ENCODE measurements at regions not wholly inside any gene's neighbourhood (a gene's known extent, or its start where the extent isn't known, plus 50 kb on each side); places are given as distances from the start of the nearest gene placed in this dataset.

- H3K27ac ChIP-seq: no peak overlapping the region
- no peaks in the 10 kb centered on the region for H3K27me3 ChIP-seq (replicated peaks; ENCODE audit: insufficient read depth)
- H3K36me3 ChIP-seq (ENCODE audit: low read depth): no peaks in the 10 kb centered on the region
- H3K9me3 ChIP-seq (ENCODE audit: low read depth): no peaks in the 10 kb centered on the region
- no peak overlapping the region for H2AFZ ChIP-seq
- H3K9ac ChIP-seq: no peak overlapping the region
- no peak for DNase-seq
- in situ Hi-C loops (cut with MboI): no loop called here
- no peak for TF ChIP-seq EZH2phosphoT487 (IDR thresholded peaks at IDR 0.05; ENCODE audit: insufficient read depth, low read depth)
- TF ChIP-seq EZH2 (IDR thresholded peaks at IDR 0.05; ENCODE audit: insufficient read depth, poor library complexity, severe bottlenecking): no peak
- no peak overlapping the region for H3K4me3 ChIP-seq
- no peaks in the 10 kb centered on the region for H3K9me2 ChIP-seq (ENCODE audit: insufficient read depth)
- WGBS, 2 experiments (ENCODE audit: low coverage in 1 of 2, low lambda C conversion rate in 2 of 2, missing lambda C conversion rate in 2 of 2): 71 to 76% methylated on average over 3 of the region's 3 CpGs
- no peaks in the 10 kb centered on the region for H4K20me1 ChIP-seq (ENCODE audit: insufficient read depth)
- H3K79me2 ChIP-seq (ENCODE audit: insufficient read depth): no peaks in the 10 kb centered on the region
- H3F3A ChIP-seq (ENCODE audit: insufficient read depth): no peaks in the 10 kb centered on the region
- no peaks in the 10 kb centered on the region for H3K4me1 ChIP-seq (ENCODE audit: insufficient read depth)
- H3K4me2 ChIP-seq (ENCODE audit: unreplicated experiment): no peak overlapping the region
These were observed 77.6 kb downstream of the TPBG start for GRCh38 chr6:82441047-82441855.

DNA sequence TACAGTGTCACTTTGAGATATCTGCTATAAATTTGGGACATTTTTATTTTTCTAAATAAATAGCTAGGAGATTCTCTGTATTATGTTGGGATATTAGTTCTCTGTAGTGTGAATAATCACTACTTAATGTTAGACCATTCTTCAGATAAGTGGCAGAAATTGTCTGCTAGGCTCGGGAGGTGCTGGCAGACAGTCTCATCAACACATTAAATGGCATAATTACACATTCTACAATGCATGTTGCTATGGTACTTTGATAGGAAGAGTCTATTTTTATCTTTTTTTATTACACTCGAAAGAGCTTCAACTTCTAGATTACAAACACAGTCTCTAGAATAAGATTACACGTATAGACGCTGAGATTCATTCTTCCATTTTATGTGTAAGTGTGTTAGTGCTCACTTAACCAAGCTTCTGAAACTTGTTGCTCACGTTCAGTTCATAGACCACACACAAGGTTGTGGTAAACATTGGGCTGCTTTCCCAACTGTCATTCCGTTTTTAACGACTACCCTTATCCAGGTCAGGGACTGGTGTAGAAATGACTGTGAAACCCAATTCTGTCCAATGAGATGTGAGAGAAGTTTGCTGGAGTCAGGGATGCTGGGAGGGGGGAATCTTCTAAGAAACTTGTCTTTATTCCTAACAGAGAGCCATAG lies 78.6 kb downstream of the TPBG start:
- no peak for TF ChIP-seq EZH2phosphoT487 (IDR thresholded peaks at IDR 0.05; ENCODE audit: insufficient read depth, low read depth)
- no peak for TF ChIP-seq EZH2 (IDR thresholded peaks at IDR 0.05; ENCODE audit: insufficient read depth, poor library complexity, severe bottlenecking)
- Histone ChIP-seq H3K79me2 (ENCODE audit: insufficient read depth) (no peaks in the 10 kb centered on the region), H3K27me3 (replicated peaks; ENCODE audit: insufficient read depth) (no peaks in the 10 kb centered on the region), H3K4me2 (ENCODE audit: unreplicated experiment) (no peak overlapping the region), H3K4me1 (ENCODE audit: insufficient read depth) (no peaks in the 10 kb centered on the region), H3K4me3 (no peak overlapping the region), H3K9ac (no peak overlapping the region), H3K27ac (no peak overlapping the region), H3K36me3 (ENCODE audit: low read depth) (no peaks in the 10 kb centered on the region), H3K9me3 (ENCODE audit: low read depth) (no peaks in the 10 kb centered on the region), H2AFZ (no peak overlapping the region), H3K9me2 (ENCODE audit: insufficient read depth) (no peaks in the 10 kb centered on the region), H3F3A (ENCODE audit: insufficient read depth) (no peaks in the 10 kb centered on the region), H4K20me1 (ENCODE audit: insufficient read depth) (no peaks in the 10 kb centered on the region)
- in situ Hi-C loops (cut with MboI): no loop called here
- 67 to 69% methylated on average over 7 of the region's 7 CpGs for WGBS, 2 experiments (ENCODE audit: low coverage in 1 of 2, low lambda C conversion rate in 2 of 2, missing lambda C conversion rate in 2 of 2)
- no peak for DNase-seq

DNA sequence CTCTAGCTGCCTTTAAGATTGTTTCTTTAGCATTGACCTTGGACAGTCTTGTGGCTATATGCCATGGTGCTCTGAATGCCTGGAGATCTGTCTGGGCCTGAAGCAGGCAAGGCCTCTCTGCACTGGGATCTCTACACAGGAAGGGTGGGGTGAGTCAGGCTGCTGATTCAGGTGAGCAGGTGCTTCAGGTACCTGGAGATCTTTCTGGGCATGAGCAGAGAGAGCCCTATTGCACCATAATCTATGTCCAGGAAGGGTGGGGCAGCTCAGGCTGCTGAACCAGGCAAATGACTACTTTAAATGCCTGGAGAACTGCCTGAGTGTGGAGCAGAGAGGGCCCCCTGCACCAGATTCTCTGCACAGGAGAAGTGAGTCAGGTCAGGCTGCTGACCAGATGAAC lies 94.5 kb downstream of the TPBG start:
- no peaks in the 10 kb centered on the region for H3K4me1 ChIP-seq (ENCODE audit: insufficient read depth)
- DNase-seq: no peak

DNA sequence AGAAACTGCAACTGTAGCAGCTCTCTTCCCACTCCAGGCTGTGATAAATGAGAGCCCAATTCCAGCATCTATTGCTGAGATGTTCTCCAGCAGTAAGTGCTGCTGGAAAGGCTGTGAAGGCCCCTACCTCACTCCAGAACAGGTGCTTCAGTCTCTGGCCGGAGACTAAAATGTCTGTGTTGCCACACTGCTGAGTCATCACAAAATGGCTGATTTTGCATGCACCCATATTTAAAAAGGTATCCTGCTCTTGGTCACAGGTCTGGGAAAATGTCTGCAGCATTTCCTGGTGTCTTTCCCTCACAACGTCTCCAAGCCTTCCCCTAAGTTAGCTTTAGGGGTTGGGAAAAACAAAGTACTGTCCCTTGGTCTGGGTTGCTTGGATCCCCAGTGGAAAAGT lies 95.1 kb downstream of the TPBG start:
- Histone ChIP-seq H3K36me3 (ENCODE audit: low read depth) (0 out of 2 replicates have a peak, but pooled peaks cover 3% of the 10 kb centered on the region), H3K9me2 (ENCODE audit: insufficient read depth) (no peaks in the 10 kb centered on the region), H3K27me3 (replicated peaks; ENCODE audit: insufficient read depth) (no peaks in the 10 kb centered on the region), H2AFZ (no peak overlapping the region), H3K4me2 (ENCODE audit: unreplicated experiment) (no peak overlapping the region), H4K20me1 (ENCODE audit: insufficient read depth) (no peaks in the 10 kb centered on the region), H3K9me3 (ENCODE audit: low read depth) (no peaks in the 10 kb centered on the region), H3K79me2 (ENCODE audit: insufficient read depth) (no peaks in the 10 kb centered on the region), H3F3A (ENCODE audit: insufficient read depth) (no peaks in the 10 kb centered on the region), H3K4me3 (no peak overlapping the region), H3K4me1 (ENCODE audit: insufficient read depth) (no peaks in the 10 kb centered on the region), H3K9ac (no peak overlapping the region), H3K27ac (no peak overlapping the region)
- in situ Hi-C loops (cut with MboI): no loop called here
- TF ChIP-seq EZH2 (IDR thresholded peaks at IDR 0.05; ENCODE audit: insufficient read depth, poor library complexity, severe bottlenecking) (no peak), EZH2phosphoT487 (IDR thresholded peaks at IDR 0.05; ENCODE audit: insufficient read depth, low read depth) (no peak)
- WGBS, 2 experiments (ENCODE audit: low coverage in 1 of 2, low lambda C conversion rate in 2 of 2, missing lambda C conversion rate in 2 of 2): 62 to 67% methylated on average over 2 of the region's 2 CpGs
- no peak for DNase-seq

More for the DNA sequence above, 94.5 kb downstream of the TPBG start:
- Histone ChIP-seq H3K4me2 (ENCODE audit: unreplicated experiment) (no peak overlapping the region), H3K27ac (no peak overlapping the region), H3K9ac (no peak overlapping the region), H3K4me3 (no peak overlapping the region), H3F3A (ENCODE audit: insufficient read depth) (no peaks in the 10 kb centered on the region), H2AFZ (no peak overlapping the region), H3K27me3 (replicated peaks; ENCODE audit: insufficient read depth) (no peaks in the 10 kb centered on the region), H3K9me2 (ENCODE audit: insufficient read depth) (no peaks in the 10 kb centered on the region), H3K79me2 (ENCODE audit: insufficient read depth) (no peaks in the 10 kb centered on the region), H4K20me1 (ENCODE audit: insufficient read depth) (no peaks in the 10 kb centered on the region), H3K9me3 (ENCODE audit: low read depth) (no peaks in the 10 kb centered on the region), H3K36me3 (ENCODE audit: low read depth) (0 out of 2 replicates have a peak, but pooled peaks cover 3% of the 10 kb centered on the region)
- no peak for TF ChIP-seq EZH2 (IDR thresholded peaks at IDR 0.05; ENCODE audit: insufficient read depth, poor library complexity, severe bottlenecking)
- TF ChIP-seq EZH2phosphoT487 (IDR thresholded peaks at IDR 0.05; ENCODE audit: insufficient read depth, low read depth): no peak
- in situ Hi-C loops (cut with MboI): no loop called here

Measured in GM23248 (cell line).